GM12864 (cell line): ENCODE measurements at regions not wholly inside any gene's neighbourhood (a gene's known extent, or its start where the extent isn't known, plus 50 kb on each side); places are given as distances from the start of the nearest gene placed in this dataset.

Experiments
- DNase-seq: peaks from one replicate; pipeline ENCODE4 v3.0.0-alpha.2; 2011; ENCODE audit warnings: low read depth
- H3K4me3 ChIP-seq: 2 replicates; pipeline ENCODE4 v1.5.1; 2011; ENCODE audit warnings: mild to moderate bottlenecking, low read depth, low read length, control low read depth
- TF ChIP-seq, protein P1 (sequence below): IDR thresholded peaks from 2 replicates; pipeline ENCODE4 v1.5.1; 2011; ENCODE audit warnings: low read depth, mild to moderate bottlenecking, moderate library complexity, low read length, control low read depth, inconsistent platforms; ENCODE audit errors: missing control alignments

DNA sequence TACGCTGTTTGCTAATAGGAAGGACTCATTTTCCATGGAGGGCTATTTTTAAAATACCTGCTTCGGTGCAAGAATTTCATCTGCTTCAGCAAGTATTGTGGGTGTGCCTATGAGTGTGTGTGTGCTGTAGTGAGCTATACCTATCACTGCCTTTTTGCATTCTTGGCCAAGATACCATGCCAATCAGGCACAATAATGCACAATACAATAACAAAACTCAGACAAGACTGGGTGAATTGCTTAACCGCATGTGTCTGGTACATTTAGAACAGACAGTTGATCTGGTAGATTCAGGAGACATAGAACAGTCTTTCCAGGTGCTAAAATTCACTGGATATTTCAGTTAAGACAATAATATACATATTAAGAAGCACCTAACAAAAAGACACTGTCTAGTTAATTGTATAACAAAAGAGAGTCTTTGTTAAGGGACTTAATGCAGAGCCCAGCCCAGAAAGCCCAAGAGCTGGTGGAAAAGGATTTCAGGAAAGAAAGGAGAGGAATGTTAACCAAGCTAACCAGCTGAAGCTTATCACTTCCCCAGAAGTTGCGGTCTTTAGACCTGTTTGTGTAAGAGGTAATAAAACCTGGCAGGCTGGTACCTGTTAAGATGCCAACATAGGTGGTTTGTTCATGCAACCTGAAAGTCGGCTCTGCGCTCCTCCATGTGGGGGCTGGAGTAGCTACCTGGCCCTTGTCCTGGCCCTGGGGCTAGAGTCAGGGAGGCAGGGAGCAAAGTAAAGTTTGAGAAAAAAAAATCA lies 153.3 kb upstream of the RBMS1 start:
- no peak for DNase-seq
- TF ChIP-seq, protein P1, sequence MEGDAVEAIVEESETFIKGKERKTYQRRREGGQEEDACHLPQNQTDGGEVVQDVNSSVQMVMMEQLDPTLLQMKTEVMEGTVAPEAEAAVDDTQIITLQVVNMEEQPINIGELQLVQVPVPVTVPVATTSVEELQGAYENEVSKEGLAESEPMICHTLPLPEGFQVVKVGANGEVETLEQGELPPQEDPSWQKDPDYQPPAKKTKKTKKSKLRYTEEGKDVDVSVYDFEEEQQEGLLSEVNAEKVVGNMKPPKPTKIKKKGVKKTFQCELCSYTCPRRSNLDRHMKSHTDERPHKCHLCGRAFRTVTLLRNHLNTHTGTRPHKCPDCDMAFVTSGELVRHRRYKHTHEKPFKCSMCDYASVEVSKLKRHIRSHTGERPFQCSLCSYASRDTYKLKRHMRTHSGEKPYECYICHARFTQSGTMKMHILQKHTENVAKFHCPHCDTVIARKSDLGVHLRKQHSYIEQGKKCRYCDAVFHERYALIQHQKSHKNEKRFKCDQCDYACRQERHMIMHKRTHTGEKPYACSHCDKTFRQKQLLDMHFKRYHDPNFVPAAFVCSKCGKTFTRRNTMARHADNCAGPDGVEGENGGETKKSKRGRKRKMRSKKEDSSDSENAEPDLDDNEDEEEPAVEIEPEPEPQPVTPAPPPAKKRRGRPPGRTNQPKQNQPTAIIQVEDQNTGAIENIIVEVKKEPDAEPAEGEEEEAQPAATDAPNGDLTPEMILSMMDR, result no peak
- no peak overlapping the region for H3K4me3 ChIP-seq

DNA sequence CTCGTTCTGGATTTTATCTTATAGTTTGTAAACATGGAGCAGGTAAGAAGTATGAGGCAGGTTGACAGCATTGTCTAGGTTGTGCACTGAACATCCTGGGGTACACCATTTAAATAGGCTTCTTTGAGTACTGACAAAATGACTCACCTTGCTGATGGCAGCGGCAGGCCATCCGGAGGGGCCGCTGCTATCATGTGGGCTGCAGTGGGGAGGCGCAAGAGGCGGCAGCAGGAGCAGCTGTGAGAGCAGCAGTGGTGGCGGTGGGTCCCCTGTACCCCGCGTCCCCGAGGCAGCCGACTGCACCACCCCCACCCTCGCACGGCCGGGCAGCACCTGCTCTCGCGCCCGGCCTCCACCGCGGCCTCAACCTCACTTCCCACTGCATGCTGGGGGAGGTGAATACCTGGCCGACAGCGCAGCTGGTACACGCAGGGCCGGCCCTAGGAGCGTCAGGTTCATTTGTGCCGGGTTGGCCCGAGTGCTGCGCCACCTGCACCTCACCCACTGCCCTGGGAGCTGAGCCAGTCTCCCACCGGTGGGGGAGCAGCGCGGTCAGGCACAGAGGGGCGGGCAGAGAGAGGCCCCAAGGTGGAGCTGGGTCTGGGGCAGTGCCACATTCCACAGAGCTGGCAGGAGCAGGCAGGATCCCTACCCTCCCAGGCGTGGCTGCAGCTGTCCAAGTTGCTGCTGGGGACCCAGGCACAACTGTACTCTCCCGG lies 154.5 kb upstream of the RBMS1 start:
- H3K4me3 ChIP-seq, result no peak overlapping the region
- TF ChIP-seq, protein P1, result no peak
- DNase-seq, result no peak

DNA sequence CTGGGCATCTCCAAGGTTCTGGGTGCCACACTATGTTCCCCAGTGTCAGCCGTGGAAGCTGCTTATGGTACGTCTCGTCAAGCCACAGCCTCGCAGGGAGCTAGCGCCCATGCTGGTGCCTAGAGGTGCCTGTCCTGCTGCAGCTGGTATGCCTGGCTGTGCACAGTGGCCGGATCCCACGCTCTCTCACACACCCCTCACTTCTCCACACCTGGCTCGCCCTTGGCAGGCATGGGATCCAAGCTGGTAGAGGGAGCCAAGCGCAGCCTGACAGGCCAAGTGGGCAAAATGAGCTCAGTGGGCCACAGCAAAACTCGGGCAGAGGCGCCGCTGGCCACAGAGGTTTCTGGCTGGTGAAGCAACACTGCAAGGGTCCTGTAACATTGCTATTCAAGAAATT lies 156.1 kb upstream of the RBMS1 start:
- DNase-seq, result no peak
- TF ChIP-seq, protein P1, result no peak
- no peak overlapping the region for H3K4me3 ChIP-seq

DNA sequence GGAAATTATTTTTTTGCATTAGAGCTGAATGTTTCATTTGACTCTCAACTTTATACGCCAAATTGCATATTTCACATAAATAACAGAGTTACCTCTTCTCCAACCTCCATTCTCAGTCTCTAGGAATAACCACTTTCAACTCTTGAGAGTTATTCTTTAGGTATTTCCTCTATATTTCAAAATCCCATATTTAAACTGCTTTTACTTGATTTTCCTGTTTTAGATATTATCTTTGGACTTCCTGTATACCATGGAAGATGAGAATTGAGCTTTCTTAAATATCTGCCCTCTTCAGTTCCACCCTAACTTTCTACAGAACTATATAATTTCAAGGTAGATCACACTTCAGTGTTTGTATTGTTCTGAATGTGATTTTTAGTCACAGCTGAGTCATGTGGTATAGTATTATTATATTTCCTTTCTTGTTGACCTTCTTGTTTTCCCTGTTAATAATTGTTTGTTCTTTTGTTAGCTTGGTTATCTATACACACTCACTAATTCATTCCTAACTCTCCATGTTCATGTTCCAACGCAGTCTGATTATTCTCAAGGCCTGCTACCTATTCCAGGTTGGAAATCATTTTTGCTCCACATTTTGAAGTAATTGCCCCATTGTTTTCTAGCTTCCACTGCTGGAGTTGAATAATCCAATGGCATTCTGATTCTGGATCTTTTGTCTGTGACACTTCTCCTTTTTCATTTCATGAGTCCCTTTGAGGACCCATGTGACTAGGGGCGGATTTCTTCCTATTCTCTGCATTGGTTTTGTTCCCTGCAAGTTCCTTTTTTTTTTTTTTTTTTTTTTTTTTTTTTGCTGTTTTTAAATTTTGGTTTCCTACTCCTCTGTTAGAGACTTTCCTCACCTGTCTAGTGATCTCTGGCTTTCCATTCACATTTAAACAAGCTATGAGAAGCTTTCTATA lies 156.8 kb upstream of the RBMS1 start:
- no peak overlapping the region for H3K4me3 ChIP-seq
- TF ChIP-seq, protein P1, result no peak
- no peak for DNase-seq

GRCh38 chr2:160651416-160652200 lies 158.0 kb upstream of the RBMS1 start:
- TF ChIP-seq, protein P1, result no peak
- no peak overlapping the region for H3K4me3 ChIP-seq
- no peak for DNase-seq

DNA sequence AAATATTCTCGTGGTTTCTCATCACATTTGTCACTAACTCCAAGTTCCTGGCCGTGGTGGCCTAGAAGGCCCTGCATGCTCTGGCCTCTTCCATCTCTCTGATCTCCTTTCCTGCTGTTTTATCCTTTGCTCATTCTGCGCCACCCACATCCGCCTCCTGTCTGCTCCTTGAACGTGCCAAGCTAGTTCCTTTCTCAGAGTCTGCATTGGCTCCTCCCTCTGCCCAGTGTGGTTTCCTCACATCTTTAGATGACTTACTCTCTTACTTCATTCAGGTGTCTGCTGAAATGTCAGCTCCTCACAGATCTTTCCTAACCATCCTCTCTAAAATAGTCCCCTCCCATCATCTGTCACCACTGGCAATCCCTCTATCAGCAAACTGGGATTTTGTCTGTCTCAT lies 158.6 kb upstream of the RBMS1 start:
- DNase-seq, result no peak
- TF ChIP-seq, protein P1, result no peak
- no peak overlapping the region for H3K4me3 ChIP-seq
